CD4-positive, alpha-beta T cell treated with Interferon alpha-2 for 1 hour (primary cell): ENCODE measurements at regions not wholly inside any gene's neighbourhood (a gene's known extent, or its start where the extent isn't known, plus 50 kb on each side); places are given as distances from the start of the nearest gene placed in this dataset.

Experiments
- DNase-seq, 2 donors: peaks; one replicate each; pipeline ENCODE4 v3.0.0-alpha.2; 2020 to 2022

GRCh38 chr4:30783751-30784150 lies 63.6 kb downstream of the PCDH7 start:
- DNase-seq = no peak

- no peak for DNase-seq
These were observed 69.1 kb downstream of the PCDH7 start for GRCh38 chr4:30789219-30789671.

GRCh38 chr4:30790123-30790522 lies 70.0 kb downstream of the PCDH7 start:
- DNase-seq = no peak

- DNase-seq = no peak
These were observed 70.8 kb downstream of the PCDH7 start for GRCh38 chr4:30790998-30791397.

GRCh38 chr4:30792601-30793000 lies 72.4 kb downstream of the PCDH7 start:
- DNase-seq = no peak

DNA sequence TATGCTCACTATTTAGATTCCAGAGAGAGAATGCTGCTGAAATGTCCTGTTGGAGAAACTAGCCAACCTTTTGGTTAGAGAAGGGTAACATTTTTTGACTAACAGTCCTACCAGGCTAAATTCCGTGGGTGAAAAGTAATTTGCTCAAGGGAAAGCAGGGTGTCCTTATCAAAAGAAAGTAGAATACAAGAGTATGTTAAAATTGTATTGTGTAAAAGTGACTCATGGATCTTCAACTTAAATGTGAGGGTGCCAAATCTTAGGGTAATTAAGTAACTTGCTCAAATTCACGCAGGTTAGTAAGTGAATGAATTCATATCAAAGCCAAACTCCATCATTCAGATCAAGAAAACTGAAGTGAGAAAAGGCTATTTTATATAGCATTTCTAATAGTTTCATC lies 81.7 kb downstream of the PCDH7 start:
- DNase-seq = no peak

GRCh38 chr4:30802622-30803323 lies 82.6 kb downstream of the PCDH7 start:
- DNase-seq = no peak

- DNase-seq = no peak
These were observed 88.1 kb downstream of the PCDH7 start for GRCh38 chr4:30808276-30808675.

DNA sequence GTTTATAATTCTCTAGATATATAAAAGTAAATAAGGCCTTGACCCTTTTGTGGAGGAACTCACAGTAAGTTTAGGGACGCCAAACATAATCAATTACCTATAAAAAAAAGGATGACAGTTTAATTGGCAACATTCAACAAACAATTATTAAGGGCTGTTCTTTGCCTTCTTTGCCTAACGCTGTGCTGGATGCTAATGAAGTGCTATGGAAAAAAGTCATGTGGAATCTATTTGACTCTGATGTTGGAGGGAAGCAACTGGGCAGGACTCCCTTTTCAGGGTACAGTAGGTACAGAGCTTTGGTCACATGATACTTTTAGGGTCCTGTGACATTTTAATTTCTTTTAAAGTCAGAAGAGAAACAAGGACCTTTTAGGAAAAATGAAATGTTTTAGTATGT lies 91.1 kb downstream of the PCDH7 start:
- no peak for DNase-seq

GRCh38 chr4:30815685-30816084 lies 95.5 kb downstream of the PCDH7 start:
- DNase-seq = no peak

- no peak for DNase-seq
These were observed 97.3 kb downstream of the PCDH7 start for GRCh38 chr4:30817447-30817846.

DNA sequence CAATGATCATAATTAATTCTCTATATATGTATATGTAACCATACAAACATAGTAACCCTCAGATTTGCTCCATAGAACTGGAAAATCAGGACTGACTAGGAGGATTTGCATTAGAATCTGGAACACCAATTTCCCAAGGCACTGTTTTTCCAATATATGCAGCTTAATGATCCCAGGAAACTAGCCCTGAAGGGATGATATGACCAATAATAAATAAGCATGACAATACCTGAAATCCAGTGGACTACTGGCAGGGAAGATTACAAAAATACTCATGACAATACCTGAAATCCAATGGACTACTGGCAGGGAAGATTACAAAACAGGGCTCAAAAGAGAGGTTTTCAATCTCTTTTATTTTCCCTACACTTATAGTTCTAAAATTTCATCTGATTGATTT lies 98.4 kb downstream of the PCDH7 start:
- no peak for DNase-seq

- no peak for DNase-seq
These were observed 101.1 kb downstream of the PCDH7 start for GRCh38 chr4:30821275-30821674.

DNA sequence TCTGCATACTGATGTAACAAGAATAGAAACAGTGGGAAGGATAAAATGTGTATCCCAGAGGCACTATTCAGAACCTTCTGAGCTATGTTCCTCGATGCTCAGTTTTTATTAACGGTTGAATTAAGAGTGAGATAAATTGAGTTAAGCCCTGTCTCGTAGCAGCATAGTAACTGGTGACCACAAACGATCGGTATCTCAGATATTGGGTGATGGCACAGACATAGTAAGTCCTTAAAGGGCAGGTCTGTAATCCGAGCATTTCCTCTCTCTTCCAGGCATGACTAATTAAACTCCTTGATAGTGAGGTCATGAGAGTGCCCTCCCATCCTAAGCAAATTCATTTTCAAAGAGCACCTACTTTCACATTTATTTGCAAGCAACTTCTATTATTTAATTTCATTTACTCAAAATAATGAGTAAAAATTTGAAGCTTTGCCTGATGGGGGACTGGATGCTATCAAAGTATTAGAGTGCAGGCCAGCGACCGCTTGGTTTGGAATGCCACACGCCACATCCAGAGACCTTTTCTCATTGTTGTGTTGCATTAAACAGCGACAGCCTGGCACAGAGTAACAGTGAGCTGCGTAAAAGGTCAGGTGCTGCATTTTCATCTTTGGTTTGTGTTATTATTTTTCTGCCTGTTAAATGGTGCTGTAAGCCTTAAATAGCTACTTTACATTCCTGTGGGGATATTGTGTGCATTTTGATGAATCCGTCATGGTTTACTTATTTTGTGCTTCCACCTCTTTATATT lies 101.9 kb downstream of the PCDH7 start:
- DNase-seq = no peak

DNA sequence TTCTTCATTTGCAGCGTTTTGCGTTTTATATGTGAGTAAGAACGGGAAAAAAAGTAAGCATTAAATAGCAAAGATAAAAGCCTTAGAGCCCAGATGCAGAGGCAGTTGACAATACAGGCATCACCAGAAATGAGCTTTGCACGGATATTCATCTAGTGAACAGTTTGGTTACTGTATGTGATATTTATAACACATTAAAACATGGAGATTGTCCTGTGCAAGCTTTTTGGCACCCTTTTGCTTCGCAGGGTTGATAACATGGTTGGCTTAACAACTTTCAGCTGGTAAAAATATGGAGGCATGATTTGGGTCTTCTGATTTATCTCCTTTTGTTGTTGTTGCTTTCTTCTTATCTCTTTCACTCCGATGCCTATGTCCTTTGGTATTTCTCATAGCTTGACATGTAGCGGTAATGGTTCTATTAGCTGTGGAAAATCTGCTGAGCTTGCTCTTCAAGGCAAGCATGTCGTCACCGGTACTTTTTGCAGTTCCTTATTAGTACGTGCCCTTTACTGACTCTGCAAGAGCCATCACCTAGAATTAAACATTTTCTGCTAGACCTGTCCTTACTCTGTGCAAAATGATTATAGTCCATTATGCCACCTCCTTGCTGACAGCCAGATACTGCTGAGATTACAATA lies 102.9 kb downstream of the PCDH7 start:
- DNase-seq = no peak

- DNase-seq = no peak
These were observed 105.0 kb downstream of the PCDH7 start for GRCh38 chr4:30825008-30825770.

- no peak for DNase-seq
These were observed 108.2 kb downstream of the PCDH7 start for GRCh38 chr4:30828264-30828926.

DNA sequence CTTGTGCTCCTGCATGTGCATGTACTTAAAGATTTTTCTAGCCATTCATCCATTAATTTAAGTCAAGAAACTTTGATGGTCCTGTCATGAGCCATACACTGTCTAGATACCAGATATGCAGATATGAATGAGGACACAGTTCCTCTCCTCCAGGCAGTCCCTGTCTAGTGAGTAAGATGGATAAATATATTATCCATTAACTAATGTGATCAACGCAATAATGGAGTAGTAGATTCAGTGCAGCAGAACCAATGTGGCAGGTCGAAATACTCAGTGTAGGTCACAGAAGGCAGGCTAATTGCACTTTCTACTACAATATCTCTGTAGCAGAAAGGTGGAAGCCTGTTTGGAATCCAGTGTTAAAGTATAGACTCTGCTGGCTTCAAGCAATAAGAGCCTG lies 112.5 kb downstream of the PCDH7 start:
- DNase-seq = no peak

DNA sequence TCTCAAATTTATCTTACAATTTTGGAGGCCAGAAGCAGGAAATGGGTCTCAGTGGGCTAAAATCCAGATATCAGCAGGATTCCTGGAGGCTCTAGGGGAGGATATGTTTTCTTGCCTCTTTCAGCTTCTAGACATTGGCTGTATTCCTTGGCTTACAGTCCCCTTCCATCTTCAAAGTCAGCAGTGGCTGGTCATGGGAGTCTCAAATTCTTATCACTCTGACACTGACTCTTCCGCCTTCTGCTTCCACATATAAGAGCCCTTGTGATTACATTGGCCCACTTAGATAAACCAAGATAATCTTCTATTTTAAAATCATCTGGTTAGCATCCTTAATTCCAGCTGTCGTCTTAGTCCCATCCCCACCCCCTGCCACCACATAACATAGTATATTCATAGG lies 113.0 kb downstream of the PCDH7 start:
- DNase-seq = no peak

- no peak for DNase-seq
These were observed 114.9 kb downstream of the PCDH7 start for GRCh38 chr4:30835044-30835443.

DNA sequence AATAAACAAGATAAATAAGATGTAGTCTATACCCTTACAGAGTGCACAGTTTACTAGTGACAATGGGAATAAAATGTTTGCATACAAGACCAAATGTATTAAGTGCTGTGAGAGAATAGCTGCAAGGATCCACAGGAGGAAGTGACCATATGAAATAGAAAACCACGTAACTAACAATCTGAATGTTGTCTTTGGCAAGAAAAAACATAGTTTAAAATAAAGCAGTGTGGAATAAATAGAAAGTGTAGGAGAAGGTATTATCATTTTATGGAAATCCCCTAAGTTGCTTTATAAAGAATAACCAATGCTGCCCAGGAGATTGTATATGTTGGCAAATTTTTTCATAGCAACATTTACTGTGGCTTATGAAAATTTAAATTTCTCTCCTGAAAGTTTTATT lies 116.1 kb downstream of the PCDH7 start:
- DNase-seq = no peak

- DNase-seq = no peak
These were observed 117.0 kb downstream of the PCDH7 start for GRCh38 chr4:30837131-30837539.

GRCh38 chr4:30837861-30838260 lies 117.7 kb downstream of the PCDH7 start:
- DNase-seq = no peak
